ENCODE measurements at regions not wholly inside any gene's neighbourhood (a gene's known extent, or its start where the extent isn't known, plus 50 kb on each side); places are given as distances from the start of the nearest gene placed in this dataset.

GRCh38 chr4:35175894-35176293 lies 1068.4 kb downstream of the ARAP2 start:
- intact Hi-C loops (cut with micrococcal nuclease), result no loop called here
- Histone ChIP-seq H3K4me1 (ENCODE audit: control insufficient read depth in 1 of 2, insufficient read depth in 2 of 2, low read length in 2 of 2) (no peaks in the 10 kb centered on the region), H2AFZ (ENCODE audit: low read depth, low read length, poor library complexity, severe bottlenecking) (no peak overlapping the region), H3K9me3 (ENCODE audit: control insufficient read depth in 1 of 2, insufficient read depth in 1 of 2, low read depth in 1 of 2, low read length in 2 of 2) (no peaks in the 10 kb centered on the region), H3K79me2 (ENCODE audit: insufficient read depth, low read length) (no peaks in the 10 kb centered on the region), H3K36me3 (ENCODE audit: control insufficient read depth in 1 of 2, insufficient read depth in 2 of 2, low read length in 2 of 2) (no peaks in the 10 kb centered on the region), H3K27me3 (ENCODE audit: insufficient read depth, low read length) (no peaks in the 10 kb centered on the region), H3K4me3 (replicated peaks in 1 of 2; ENCODE audit: low read depth in 1 of 2, low read length in 2 of 2) (no peak overlapping the region), H4K20me1 (ENCODE audit: insufficient read depth) (no peaks in the 10 kb centered on the region), H3K27ac (ENCODE audit: low read depth, low read length) (no peak overlapping the region), H3K9me2 (ENCODE audit: insufficient read depth) (0 out of 2 replicates have a peak, but pooled peaks cover 3% of the 10 kb centered on the region), H3K9ac (ENCODE audit: low read length) (no peak overlapping the region), H3K4me2 (ENCODE audit: low read length) (no peak overlapping the region)
- no peak for ATAC-seq
- ChIA-PET RAD21 (ENCODE audit: low non-redundant PET in 1 of 2, low total read pairs in 2 of 2, uncharacterized antibody in 2 of 2, unreplicated experiment in 2 of 2) (no interaction called here), POLR2A (no interaction called here), CTCF (no interaction called here)
- no peak for TF ChIP-seq EZH2phosphoT487 (IDR thresholded peaks at IDR 0.05; ENCODE audit: borderline replicate concordance)
- no peak for TF ChIP-seq SP1 (IDR thresholded peaks at IDR 0.05; ENCODE audit: low read depth)
- TF ChIP-seq SRF (IDR thresholded peaks at IDR 0.05; ENCODE audit: low read depth), result no peak
- TF ChIP-seq REST (IDR thresholded peaks at IDR 0.05; ENCODE audit: low read depth), result no peak
- TF ChIP-seq ELF1 (IDR thresholded peaks at IDR 0.05; ENCODE audit: borderline replicate concordance, low read depth), result no peak
- TF ChIP-seq CBX3 (IDR thresholded peaks at IDR 0.05; ENCODE audit: low read depth), result no peak
- TF ChIP-seq EZH2 (IDR thresholded peaks at IDR 0.05), result no peak
- no peak for TF ChIP-seq CEBPB (IDR thresholded peaks at IDR 0.05; ENCODE audit: low read depth)
- no peak for TF ChIP-seq FOSL1 (IDR thresholded peaks at IDR 0.05; ENCODE audit: low read depth)
- TF ChIP-seq POLR2A (IDR thresholded peaks at IDR 0.05; ENCODE audit: borderline replicate concordance, extremely low read depth, insufficient read depth, insufficient read length), result no peak
- no peak for TF ChIP-seq MAX (IDR thresholded peaks at IDR 0.05)
- no peak for TF ChIP-seq JUND (IDR thresholded peaks at IDR 0.05)
- no peak for TF ChIP-seq YY1 (IDR thresholded peaks at IDR 0.05; ENCODE audit: extremely low read depth, insufficient replicate concordance, low read depth, low read length)
- BruUV-seq (replicated peaks), result no TSS peak
- DNase-seq (ENCODE audit: low read depth, low spot score), result no peak

All from HCT116 (cell line).